Body of pancreas (tissue), 4 donors: ENCODE measurements at regions not wholly inside any gene's neighbourhood (a gene's known extent, or its start where the extent isn't known, plus 50 kb on each side); places are given as distances from the start of the nearest gene placed in this dataset.

ENCODE experiments used
- ATAC-seq: fragments of 150-250 bp; one replicate; pipeline ENCODE4 v1.9.1; 2016
- DNase-seq, 4 donors: peaks; one replicate each; pipeline ENCODE4 v3.0.0-alpha.2; 2019
- H3K27ac ChIP-seq, 4 donors: fragments of 200-600 bp; sonication (generic); 1 replicate in 3 of 4; 2 replicates in 1 of 4; pipeline versions ENCODE4 v1.5.1 to v1.6.1; 2016 to 2019; ENCODE audit warnings: mild to moderate bottlenecking in 1 of 4, mixed read lengths in 1 of 4, moderate library complexity in 1 of 4
- H3K27me3 ChIP-seq, 2 donors: fragments of 200-600 bp; sonication (generic); one replicate each; pipeline ENCODE4 v1.6.0; 2016; ENCODE audit warnings: mild to moderate bottlenecking in 1 of 2
- H3K36me3 ChIP-seq, 2 donors: fragments of 200-600 bp; sonication (generic); replicated peaks in 1 of 2; 2 replicates each; pipeline ENCODE4 v1.5.1; 2016; ENCODE audit warnings: low read depth in 2 of 2; ENCODE audit not compliant: insufficient read depth in 1 of 2
- H3K4me1 ChIP-seq: fragments of 200-600 bp; sonication (generic); one replicate; pipeline ENCODE4 v1.6.0; 2016
- H3K4me3 ChIP-seq, 2 donors: fragments of 200-600 bp; sonication (generic); 1 replicate in 1 of 2; 2 replicates in 1 of 2; pipeline ENCODE4 v1.5.1; 2016 to 2019
- H3K9me3 ChIP-seq, 3 donors: fragments of 200-600 bp; sonication (generic); 1 replicate in 2 of 3; 2 replicates in 1 of 3; pipeline ENCODE4 v1.5.1; 2016
- CTCF ChIP-seq, 7 experiments: fragments of 450-650 bp in 4 of 7; fragments of 200-600 bp in 3 of 7; sonication (generic) in 3 of 7; IDR thresholded peaks; one replicate each; pipeline ENCODE4 v1.5.1; 2016 to 2019; ENCODE audit warnings: antibody characterized with exemption in 7 of 7
- POLR2A ChIP-seq, 3 donors: fragments of 450-650 bp; IDR thresholded peaks; one replicate each; pipeline ENCODE4 v1.6.1; 2016; ENCODE audit warnings: antibody characterized with exemption in 3 of 3, mild to moderate bottlenecking in 2 of 3
- WGBS, 2 donors: methylation state at CpG; one replicate each; pipeline ENCODE4 v1.1.5; 2017; 5-methylcytosine and 5-hydroxymethylcytosine counted together
- intact Hi-C: fragments of 100-400 bp; cut with DNase I; formaldehyde crosslinking; loops from one replicate; pipeline ENCODE4 v1.15.1; 2023

GRCh38 chrX:30948626-30949025 lies 59.6 kb upstream of the TAB3 start:
- H3K9me3 ChIP-seq = no peaks in the 10 kb centered on the region
- H3K27me3 ChIP-seq = no peaks in the 10 kb centered on the region
- ATAC-seq = no peak
- WGBS, 2 donors = 81% methylated on average over 2 to 3 of the region's 3 CpGs
- H3K27ac ChIP-seq = no peak overlapping the region
- no peaks in the 10 kb centered on the region for H3K36me3 ChIP-seq
- no peak for DNase-seq
- TF ChIP-seq POLR2A (IDR thresholded peaks at IDR 0.05) = no peak
- no peak for TF ChIP-seq CTCF (IDR thresholded peaks at IDR 0.05)
- intact Hi-C loops = no loop called here
- no peaks in the 10 kb centered on the region for H3K4me1 ChIP-seq
- no peak overlapping the region for H3K4me3 ChIP-seq

GRCh38 chrX:30948051-30948450 lies 59.0 kb upstream of the TAB3 start:
- no peaks in the 10 kb centered on the region for H3K27me3 ChIP-seq
- H3K4me1 ChIP-seq = no peaks in the 10 kb centered on the region
- TF ChIP-seq CTCF (IDR thresholded peaks at IDR 0.05) (no peak), POLR2A (IDR thresholded peaks at IDR 0.05) (no peak)
- DNase-seq (no peak), ATAC-seq (no peak)
- intact Hi-C loops = no loop called here
- H3K4me3 ChIP-seq = no peak overlapping the region
- no peak overlapping the region for H3K27ac ChIP-seq
- 77 to 94% methylated on average over 2 of the region's 2 CpGs for WGBS, 2 donors
- no peaks in the 10 kb centered on the region for H3K9me3 ChIP-seq
- H3K36me3 ChIP-seq = no peaks in the 10 kb centered on the region

- Histone ChIP-seq H3K27ac (no peak overlapping the region), H3K36me3 (no peaks in the 10 kb centered on the region), H3K4me3 (no peak overlapping the region), H3K9me3 (no peaks in the 10 kb centered on the region), H3K27me3 (no peaks in the 10 kb centered on the region), H3K4me1 (no peaks in the 10 kb centered on the region)
- DNase-seq = no peak
- ATAC-seq = no peak
- TF ChIP-seq CTCF (IDR thresholded peaks at IDR 0.05) (no peak), POLR2A (IDR thresholded peaks at IDR 0.05) (no peak)
- intact Hi-C loops = no loop called here
Observed at GRCh38 chrX:30943984-30944383, 54.9 kb upstream of the TAB3 start.

GRCh38 chrX:30941898-30942297 lies 52.8 kb upstream of the TAB3 start:
- 78% methylated on average over 1 of the region's 1 CpG; no CpG with 5 or more reads in 1 of the 2 donors for WGBS, 2 donors
- intact Hi-C loops = no loop called here

More at GRCh38 chrX:30941898-30942297, 52.8 kb upstream of the TAB3 start:
- TF ChIP-seq POLR2A (IDR thresholded peaks at IDR 0.05) (no peak), CTCF (IDR thresholded peaks at IDR 0.05) (no peak)
- H3K27ac ChIP-seq = no peak overlapping the region
- no peak overlapping the region for H3K4me3 ChIP-seq
- no peak for ATAC-seq
- DNase-seq = no peak
- H3K9me3 ChIP-seq = no peaks in the 10 kb centered on the region
- no peaks in the 10 kb centered on the region for H3K36me3 ChIP-seq
- H3K27me3 ChIP-seq = no peaks in the 10 kb centered on the region
- H3K4me1 ChIP-seq = no peaks in the 10 kb centered on the region
